ENCODE measurements at regions not wholly inside any gene's neighbourhood (a gene's known extent, or its start where the extent isn't known, plus 50 kb on each side); places are given as distances from the start of the nearest gene placed in this dataset.

DNA sequence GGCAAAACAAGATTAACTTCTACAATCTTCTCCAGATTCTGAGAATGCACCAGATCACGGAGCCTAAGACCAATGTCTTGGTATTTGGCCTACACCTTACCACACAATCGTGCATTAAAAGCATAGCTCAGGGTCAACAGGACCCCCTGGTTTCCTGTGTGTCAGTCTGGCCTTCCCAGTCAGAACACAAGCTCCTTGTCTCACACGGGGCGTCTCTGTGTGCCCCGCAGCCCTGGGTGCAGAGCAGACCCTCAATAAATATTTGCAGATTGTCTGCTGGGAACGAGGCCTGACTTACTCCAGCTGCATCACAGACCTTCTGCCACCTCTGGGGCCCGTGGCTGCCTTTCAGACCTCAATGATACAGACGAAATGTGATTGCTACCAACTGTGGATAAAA is 82.5 kb upstream of the CTNNB1 start:
- DNase-seq, result no peak

- peak; percentile 88 to 90 for DNase-seq
These were observed 81.9 kb upstream of the CTNNB1 start for GRCh38 chr3:41117398-41117870.

- DNase-seq, result peak; percentile 19 to 29
These were observed 80.6 kb upstream of the CTNNB1 start for GRCh38 chr3:41118461-41119390.

DNA sequence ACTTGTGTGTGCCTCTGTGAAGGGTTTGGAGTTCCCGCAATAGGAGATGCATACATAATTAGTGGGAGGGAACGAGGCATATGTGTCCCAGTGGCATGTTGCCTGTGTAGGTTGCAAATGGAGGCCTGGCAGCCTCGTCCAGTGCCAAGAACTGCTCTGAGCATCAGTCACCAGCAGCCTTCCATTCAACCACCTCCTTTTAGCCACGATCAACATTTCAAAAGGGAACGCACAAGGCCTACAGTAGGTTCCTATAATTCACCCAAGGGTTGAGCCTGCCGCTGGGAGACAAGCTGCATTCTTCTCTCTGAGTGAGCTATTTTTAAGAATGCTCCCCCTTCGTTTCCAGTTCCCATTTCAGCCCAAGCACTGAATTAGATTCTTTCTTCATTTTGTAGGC is 78.8 kb upstream of the CTNNB1 start:
- DNase-seq, result no peak

GRCh38 chr3:41125258-41125657 is 74.0 kb upstream of the CTNNB1 start:
- no peak for DNase-seq

DNA sequence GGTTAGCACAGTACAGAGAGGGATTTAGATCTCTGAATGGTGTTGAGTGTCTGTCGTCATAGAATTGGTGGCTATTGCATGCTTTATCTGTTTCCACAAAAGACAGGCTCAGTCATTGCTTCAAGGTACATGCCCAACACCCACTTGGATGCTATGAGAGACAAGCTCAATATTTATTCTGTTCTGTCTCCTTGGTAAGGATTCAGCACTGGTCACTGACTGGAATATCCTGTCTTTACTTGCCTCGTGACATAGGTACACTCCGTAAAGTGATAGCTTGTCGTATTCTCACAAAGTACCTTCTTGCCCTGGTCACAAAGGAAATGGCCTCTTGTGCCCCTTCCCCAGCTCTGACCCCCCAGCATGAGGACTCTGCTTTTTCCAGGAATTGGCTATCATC is 72.8 kb upstream of the CTNNB1 start:
- no peak for DNase-seq

- no peak for DNase-seq
These were observed 72.3 kb upstream of the CTNNB1 start for GRCh38 chr3:41126961-41127360.

DNA sequence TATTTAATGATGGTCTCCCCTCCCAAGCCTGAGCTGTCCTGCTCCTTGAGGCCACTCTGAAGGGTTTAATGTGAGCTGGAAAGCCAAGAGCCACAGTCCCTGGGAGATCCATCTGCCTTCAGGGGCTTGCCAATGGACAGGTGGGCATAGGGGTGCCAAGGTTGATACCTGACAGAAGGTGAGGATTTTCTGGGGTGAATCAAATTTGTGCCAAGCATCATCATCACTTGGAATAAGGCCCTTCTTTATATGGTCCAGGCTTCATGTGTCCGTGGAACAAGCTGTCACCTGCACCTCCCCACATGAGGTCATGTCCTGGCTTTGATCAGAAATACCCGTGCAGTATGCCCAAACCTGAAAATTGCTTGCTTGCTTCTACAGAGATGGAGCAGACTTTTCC is 71.9 kb upstream of the CTNNB1 start:
- no peak for DNase-seq

DNA sequence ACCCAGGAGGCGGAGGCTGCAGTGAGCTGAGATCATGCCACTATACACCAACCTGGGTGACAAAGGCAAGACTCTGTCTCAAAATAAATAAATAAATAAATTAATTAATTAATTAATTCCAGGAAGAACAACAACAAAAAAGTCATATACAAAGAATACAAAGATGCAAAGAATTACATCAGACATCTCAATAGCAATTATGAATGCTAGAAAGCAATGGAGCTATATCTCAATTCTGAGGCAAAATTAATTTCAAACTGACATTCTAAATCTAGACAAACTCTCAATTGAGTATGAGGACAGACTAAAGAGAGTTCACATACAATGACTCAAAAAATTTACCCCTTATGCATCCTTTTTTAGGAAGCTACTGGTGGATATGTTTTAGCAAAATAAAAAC is 69.6 kb upstream of the CTNNB1 start:
- no peak for DNase-seq

GRCh38 chr3:41131224-41131623 is 68.1 kb upstream of the CTNNB1 start:
- no peak for DNase-seq

DNA sequence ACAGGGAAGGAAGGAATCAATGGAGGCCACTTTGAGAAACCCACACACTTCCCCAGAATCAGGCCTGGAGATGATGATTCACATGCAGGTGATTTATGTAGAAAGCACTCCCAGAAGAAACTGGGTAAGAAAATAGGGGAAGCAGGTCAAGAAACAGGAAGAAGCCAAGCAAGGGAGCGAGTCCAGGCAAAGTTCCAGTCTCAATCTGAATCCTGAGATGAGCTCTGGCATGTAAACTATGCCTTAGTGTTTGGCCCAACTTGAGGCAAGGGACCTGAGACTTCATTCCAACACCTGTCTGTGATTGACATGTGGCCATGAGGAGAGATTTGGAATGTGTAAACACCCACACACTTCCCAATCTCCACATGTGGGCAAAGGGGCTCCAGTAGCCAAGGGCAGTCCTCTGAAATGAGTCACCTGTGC is 61.6 kb upstream of the CTNNB1 start:
- no peak for DNase-seq

- DNase-seq, result no peak
These were observed 61.2 kb upstream of the CTNNB1 start for GRCh38 chr3:41138146-41138545.

- no peak for DNase-seq
These were observed 60.7 kb upstream of the CTNNB1 start for GRCh38 chr3:41138601-41139000.

DNA sequence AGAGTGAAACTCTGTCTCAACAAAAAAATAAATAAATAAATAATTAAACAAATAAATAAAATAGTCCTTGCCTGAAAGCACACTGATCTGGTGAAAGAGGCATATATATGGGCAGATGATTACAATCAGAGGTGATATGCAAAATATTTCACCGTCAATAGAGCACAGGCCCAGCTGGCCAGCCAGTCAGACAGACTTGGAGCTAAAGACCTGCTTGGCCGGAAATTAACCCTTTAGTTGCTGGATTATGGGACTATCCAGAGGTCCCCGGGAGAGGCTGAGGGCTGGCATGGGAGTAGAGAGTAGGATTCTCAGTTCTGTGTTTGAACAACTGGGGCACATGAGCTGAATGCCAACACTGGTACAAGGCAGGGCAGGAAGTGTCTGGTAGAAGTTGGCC is 59.1 kb upstream of the CTNNB1 start:
- no peak for DNase-seq

DNA sequence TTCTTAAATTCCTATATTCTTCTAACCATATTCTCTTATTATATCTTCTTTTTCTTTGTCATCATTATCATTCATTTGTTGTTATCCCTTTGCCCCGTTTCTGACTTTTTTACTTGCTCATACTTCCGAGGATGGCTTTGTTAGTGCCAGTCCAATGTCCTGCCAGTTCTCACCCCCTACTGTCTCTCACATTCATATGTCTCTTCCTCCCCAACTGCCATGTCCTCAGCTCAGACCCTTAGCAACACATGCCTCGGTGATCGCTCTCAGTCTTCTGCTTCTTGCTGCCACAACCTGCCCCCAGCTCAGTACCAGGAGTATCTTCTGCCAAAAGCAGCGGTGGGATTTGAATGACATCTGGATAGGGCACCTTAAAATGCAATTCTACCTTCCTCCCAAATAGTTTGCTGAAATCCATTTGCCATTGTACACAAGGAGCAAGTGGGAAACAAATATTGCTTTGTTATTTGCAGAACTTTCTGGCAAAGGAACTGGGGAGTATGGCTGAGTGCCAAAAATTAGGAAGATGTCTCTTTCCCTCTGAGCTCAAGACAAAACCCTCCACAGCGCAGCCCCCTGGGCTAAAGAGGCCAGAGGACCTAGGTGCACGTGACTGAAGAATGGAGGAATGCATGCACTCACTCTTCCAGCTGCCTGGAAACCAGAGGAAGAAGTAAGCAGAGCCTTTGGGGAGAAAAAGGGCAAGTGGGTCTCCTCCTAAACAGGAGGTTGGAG is 57.7 kb upstream of the CTNNB1 start:
- no peak for DNase-seq

DNA sequence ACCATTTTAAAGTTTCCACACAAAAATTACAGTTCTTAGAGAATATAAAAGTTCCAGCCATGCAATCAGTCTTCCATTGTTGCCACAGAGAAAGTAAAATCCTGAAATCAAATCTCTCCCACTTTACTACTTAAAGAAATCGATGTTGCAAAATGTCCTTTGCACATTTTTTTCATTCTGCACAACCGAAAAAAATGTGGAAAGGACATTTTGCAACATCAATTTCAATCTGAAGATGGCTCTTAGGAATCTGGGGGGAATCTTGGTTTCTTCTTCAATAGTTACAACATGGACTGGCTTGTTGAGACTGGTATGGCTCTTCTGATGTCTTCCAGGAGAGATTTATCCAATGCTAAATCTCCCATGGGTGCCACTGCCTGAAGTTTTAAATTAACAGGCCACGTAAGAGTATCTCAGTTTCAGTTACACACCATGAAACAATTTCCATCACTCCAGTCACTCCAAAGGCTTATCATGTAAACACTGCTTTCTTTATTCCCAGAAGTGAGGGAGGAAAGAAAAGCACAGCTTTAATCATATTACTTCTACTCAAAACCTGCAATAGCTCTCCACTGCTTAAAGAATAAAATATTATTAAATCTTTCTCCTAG is 55.8 kb upstream of the CTNNB1 start:
- DNase-seq, result no peak

- no peak for DNase-seq
These were observed 54.7 kb upstream of the CTNNB1 start for GRCh38 chr3:41144631-41145030.

DNA sequence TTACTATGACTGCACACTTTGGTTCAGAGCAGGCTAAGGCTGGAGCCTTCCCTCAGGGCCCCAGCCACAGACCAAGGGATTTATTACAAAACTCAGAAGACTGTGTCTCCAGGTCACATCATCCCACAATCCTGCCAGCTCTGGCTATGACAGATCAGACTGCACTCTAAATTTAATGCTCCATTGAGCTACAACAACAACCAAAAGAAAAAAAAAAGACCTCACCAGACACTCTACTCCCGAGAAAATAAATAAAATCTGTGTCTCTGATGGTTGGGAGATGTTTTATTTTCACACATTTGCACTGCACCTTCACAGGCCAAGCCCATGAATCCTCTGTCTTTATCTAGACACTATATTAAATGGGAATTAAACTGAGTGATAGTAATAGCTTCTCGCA is 50.8 kb upstream of the CTNNB1 start:
- DNase-seq, result no peak

GRCh38 chr3:41148901-41149300 is 50.4 kb upstream of the CTNNB1 start:
- no peak for DNase-seq
